GM19023 (cell line): ENCODE measurements at regions not wholly inside any gene's neighbourhood (a gene's known extent, or its start where the extent isn't known, plus 50 kb on each side); places are given as distances from the start of the nearest gene placed in this dataset.
A peak's percentile ranks its signal among the peaks of the same experiment; 100 is the strongest.

ENCODE experiments used
- ATAC-seq: cut with Tn5 transposase; IDR thresholded peaks from one replicate; pipeline ENCODE4 v1.9.1; 2021; ENCODE audit warnings: mild to moderate bottlenecking, moderate library complexity; ENCODE audit not compliant: unreplicated experiment

- ATAC-seq = no peak
Measured at GRCh38 chr6:104332364-104332763, 527.4 kb downstream of the HACE1 start.

GRCh38 chr6:104326173-104327001 lies 533.3 kb downstream of the HACE1 start:
- ATAC-seq = peak; percentile 75

GRCh38 chr6:104325341-104326172 lies 534.2 kb downstream of the HACE1 start:
- ATAC-seq = peak; percentile 13

- ATAC-seq = no peak
Measured at GRCh38 chr6:104324301-104324700, 535.4 kb downstream of the HACE1 start.

GRCh38 chr6:104322841-104323240 lies 536.9 kb downstream of the HACE1 start:
- no peak for ATAC-seq

- ATAC-seq = no peak
Measured at GRCh38 chr6:104321301-104321700, 538.4 kb downstream of the HACE1 start.

- no peak for ATAC-seq
Measured at GRCh38 chr6:104320896-104321295, 538.8 kb downstream of the HACE1 start.

- ATAC-seq = no peak
Measured at GRCh38 chr6:104312851-104313250, 546.9 kb downstream of the HACE1 start.

- ATAC-seq = no peak
Measured at GRCh38 chr6:104306211-104306610, 553.5 kb downstream of the HACE1 start.

- ATAC-seq = no peak
Measured at GRCh38 chr6:104305206-104305605, 554.5 kb downstream of the HACE1 start.

- no peak for ATAC-seq
Measured at GRCh38 chr6:104301951-104302350, 557.8 kb downstream of the HACE1 start.

- no peak for ATAC-seq
Measured at GRCh38 chr6:104286641-104287040, 573.1 kb downstream of the HACE1 start.

- no peak for ATAC-seq
Measured at GRCh38 chr6:104284872-104285271, 574.8 kb downstream of the HACE1 start.

- no peak for ATAC-seq
Measured at GRCh38 chr6:104282581-104282980, 577.1 kb downstream of the HACE1 start.

- ATAC-seq = no peak
Measured at GRCh38 chr6:104281370-104281769, 578.3 kb downstream of the HACE1 start.

- ATAC-seq = no peak
Measured at GRCh38 chr6:104268389-104268788, 591.3 kb downstream of the HACE1 start.

GRCh38 chr6:104266922-104267321 lies 592.8 kb downstream of the HACE1 start:
- no peak for ATAC-seq

- ATAC-seq = no peak
Measured at GRCh38 chr6:104256646-104257045, 603.1 kb downstream of the HACE1 start.

- ATAC-seq = no peak
Measured at GRCh38 chr6:104253236-104253635, 606.5 kb downstream of the HACE1 start.

- ATAC-seq = no peak
Measured at GRCh38 chr6:104252276-104252675, 607.4 kb downstream of the HACE1 start.

- ATAC-seq = no peak
Measured at GRCh38 chr6:104251651-104252050, 608.1 kb downstream of the HACE1 start.

GRCh38 chr6:104240865-104241264 lies 618.9 kb downstream of the HACE1 start:
- ATAC-seq = no peak
